H9 (cell line): ENCODE measurements at regions not wholly inside any gene's neighbourhood (a gene's known extent, or its start where the extent isn't known, plus 50 kb on each side); places are given as distances from the start of the nearest gene placed in this dataset.

Experiments used
- DNase-seq: peaks from one replicate; pipeline ENCODE4 v3.0.0-alpha.2; 2017
- H2AFZ ChIP-seq: one replicate; pipeline ENCODE4 v1.6.1; 2013; ENCODE audit warnings: mild to moderate bottlenecking, low read length, control low read depth, moderate library complexity
- H2AK5ac ChIP-seq: 2 replicates; pipeline ENCODE4 v1.6.1; 2013; ENCODE audit warnings: low read length, control low read depth, mixed read lengths; ENCODE audit not compliant: insufficient read length
- H2BK120ac ChIP-seq: one replicate; pipeline ENCODE4 v1.6.1; 2013; ENCODE audit warnings: low read depth, mild to moderate bottlenecking, low read length, control low read depth, inconsistent platforms; ENCODE audit not compliant: poor library complexity, severe bottlenecking
- H2BK12ac ChIP-seq: 2 replicates; pipeline ENCODE4 v1.6.1; 2013; ENCODE audit warnings: low read length, control low read depth, mixed read lengths, low read depth; ENCODE audit not compliant: insufficient read length
- H2BK15ac ChIP-seq: 2 replicates; pipeline ENCODE4 v1.6.1; 2013; ENCODE audit warnings: low read depth, low read length, control low read depth
- H2BK20ac ChIP-seq: one replicate; pipeline ENCODE4 v1.6.1; 2013; ENCODE audit warnings: low read depth, mild to moderate bottlenecking, low read length, control low read depth, inconsistent platforms; ENCODE audit not compliant: poor library complexity, severe bottlenecking
- H2BK5ac ChIP-seq: 2 replicates; pipeline ENCODE4 v1.6.1; 2013; ENCODE audit warnings: low read length, control low read depth, mixed read lengths; ENCODE audit not compliant: insufficient read length
- H3K14ac ChIP-seq: 2 replicates; pipeline ENCODE4 v1.6.1; 2013; ENCODE audit warnings: low read length, control low read depth; ENCODE audit not compliant: insufficient read depth
- H3K18ac ChIP-seq: 2 replicates; pipeline ENCODE4 v1.6.1; 2013; ENCODE audit warnings: low read depth, mild to moderate bottlenecking, mixed read lengths, low read length, control low read depth; ENCODE audit not compliant: insufficient read length
- H3K23ac ChIP-seq: 2 replicates; pipeline ENCODE4 v1.6.1; 2013; ENCODE audit warnings: low read length, control low read depth, mixed read lengths, low read depth; ENCODE audit not compliant: insufficient read length
- H3K23me2 ChIP-seq: 2 replicates; pipeline ENCODE4 v1.6.1; 2013; ENCODE audit warnings: low read depth, mild to moderate bottlenecking, mixed read lengths, low read length, control low read depth; ENCODE audit not compliant: insufficient read length, poor library complexity, severe bottlenecking
- H3K27ac ChIP-seq: 2 replicates; pipeline ENCODE4 v1.5.1; 2013; ENCODE audit warnings: low read length, control low read depth, mixed read lengths, low read depth; ENCODE audit not compliant: insufficient read length
- H3K27me3 ChIP-seq: 2 replicates; pipeline ENCODE4 v1.6.1; 2013; ENCODE audit warnings: low read length, control low read depth, inconsistent platforms; ENCODE audit not compliant: insufficient read depth
- H3K4ac ChIP-seq: 2 replicates; pipeline ENCODE4 v1.6.1; 2013; ENCODE audit warnings: low read depth, mild to moderate bottlenecking, control low read depth, inconsistent platforms, low read length, moderate library complexity
- H3K4me1 ChIP-seq: 2 replicates; pipeline ENCODE4 v1.6.1; 2013; ENCODE audit warnings: low read length, control low read depth, inconsistent platforms; ENCODE audit not compliant: insufficient read depth
- H3K4me2 ChIP-seq: 2 replicates; pipeline ENCODE4 v1.6.1; 2013; ENCODE audit warnings: low read length, control low read depth, mixed read lengths; ENCODE audit not compliant: insufficient read length, insufficient read depth
- H3K56ac ChIP-seq: 2 replicates; pipeline ENCODE4 v1.6.1; 2013; ENCODE audit warnings: low read depth, mild to moderate bottlenecking, mixed read lengths, low read length, control low read depth; ENCODE audit not compliant: insufficient read length
- H3K79me1 ChIP-seq: 2 replicates; pipeline ENCODE4 v1.6.1; 2013; ENCODE audit warnings: low read depth, mild to moderate bottlenecking, moderate library complexity, low read length, control low read depth, inconsistent platforms; ENCODE audit not compliant: insufficient read depth, poor library complexity, severe bottlenecking
- H3K79me2 ChIP-seq: 2 replicates; pipeline ENCODE4 v1.6.1; 2013; ENCODE audit warnings: low read length, control low read depth, inconsistent platforms; ENCODE audit not compliant: insufficient read depth
- H3K9ac ChIP-seq: 2 replicates; pipeline ENCODE4 v1.6.1; 2013; ENCODE audit warnings: low read length, control low read depth, mixed read lengths; ENCODE audit not compliant: insufficient read length; ENCODE audit errors: extremely low read depth
- H3K9me3 ChIP-seq: one replicate; pipeline ENCODE4 v1.6.1; 2013; ENCODE audit warnings: low read depth, low read length, inconsistent platforms; ENCODE audit not compliant: control insufficient read depth
- H3T11ph ChIP-seq: one replicate; pipeline ENCODE4 v1.6.1; 2013; ENCODE audit warnings: mild to moderate bottlenecking, low read length, control low read depth, inconsistent platforms
- H4K20me1 ChIP-seq: one replicate; pipeline ENCODE4 v1.6.1; 2013; ENCODE audit not compliant: control insufficient read depth, insufficient read length, insufficient read depth
- H4K5ac ChIP-seq: 2 replicates; pipeline ENCODE4 v1.6.1; 2013; ENCODE audit warnings: low read depth, mild to moderate bottlenecking, mixed read lengths, low read length, control low read depth; ENCODE audit not compliant: insufficient read length
- H4K8ac ChIP-seq: replicated peaks from 2 replicates; pipeline ENCODE4 v1.6.1; 2013; ENCODE audit warnings: low read length, control low read depth, mixed read lengths, low read depth; ENCODE audit not compliant: insufficient read length
- H4K91ac ChIP-seq: 2 replicates; pipeline ENCODE4 v1.6.1; 2013; ENCODE audit warnings: low read depth, mild to moderate bottlenecking, moderate library complexity, mixed read lengths, low read length, control low read depth; ENCODE audit not compliant: insufficient read length
- H3K27ac Mint-ChIP-seq, 3 experiments: 2 replicates in 2 of 3; 3 replicates in 1 of 3; pipeline ENCODE4 v1.8.0; 2020 to 2021; ENCODE audit warnings: mixed read lengths in 3 of 3, mild to moderate bottlenecking in 1 of 3, moderate library complexity in 1 of 3
- H3K27me3 Mint-ChIP-seq: 2 replicates; pipeline ENCODE4 v1.8.0; 2021; ENCODE audit warnings: low read depth, mild to moderate bottlenecking, moderate library complexity, mixed read lengths
- H3K36me3 Mint-ChIP-seq, 3 experiments: 2 replicates in 2 of 3; 3 replicates in 1 of 3; pipeline ENCODE4 v1.8.0; 2020 to 2021; ENCODE audit warnings: low read depth in 3 of 3, mixed read lengths in 3 of 3; ENCODE audit not compliant: insufficient read depth in 1 of 3
- H3K4me1 Mint-ChIP-seq, 2 experiments: 2 replicates each; pipeline ENCODE4 v1.8.0; 2020; ENCODE audit warnings: mixed read lengths in 2 of 2
- H3K4me3 Mint-ChIP-seq, 2 experiments: 2 replicates in 1 of 2; 3 replicates in 1 of 2; pipeline ENCODE4 v1.8.0; 2020 to 2021; ENCODE audit warnings: mild to moderate bottlenecking in 2 of 2, mixed read lengths in 2 of 2, moderate library complexity in 1 of 2
- H3K9me3 Mint-ChIP-seq, 2 experiments: 2 replicates in 1 of 2; 3 replicates in 1 of 2; pipeline ENCODE4 v1.8.0; 2020; ENCODE audit warnings: mild to moderate bottlenecking in 2 of 2, mixed read lengths in 2 of 2, moderate library complexity in 1 of 2
- WGBS: extraction: QIAGEN DNeasy Blood & Tissue Kit; methylation state at CpG from one replicate; pipeline ENCODE4 v1.1.7; 2013; ENCODE audit warnings: missing lambda C conversion rate, low lambda C conversion rate, mixed read lengths; ENCODE audit not compliant: insufficient read length; ENCODE audit errors: extremely low coverage; 5-methylcytosine and 5-hydroxymethylcytosine counted together
- TF ChIP-seq, protein P1 (sequence below): fragments of 200-600 bp; sonication (generic); conservative IDR thresholded peaks from 3 replicates; pipeline ENCODE4 v1.8.0; 2021; ENCODE audit warnings: antibody characterized with exemption, mild to moderate bottlenecking

DNA sequence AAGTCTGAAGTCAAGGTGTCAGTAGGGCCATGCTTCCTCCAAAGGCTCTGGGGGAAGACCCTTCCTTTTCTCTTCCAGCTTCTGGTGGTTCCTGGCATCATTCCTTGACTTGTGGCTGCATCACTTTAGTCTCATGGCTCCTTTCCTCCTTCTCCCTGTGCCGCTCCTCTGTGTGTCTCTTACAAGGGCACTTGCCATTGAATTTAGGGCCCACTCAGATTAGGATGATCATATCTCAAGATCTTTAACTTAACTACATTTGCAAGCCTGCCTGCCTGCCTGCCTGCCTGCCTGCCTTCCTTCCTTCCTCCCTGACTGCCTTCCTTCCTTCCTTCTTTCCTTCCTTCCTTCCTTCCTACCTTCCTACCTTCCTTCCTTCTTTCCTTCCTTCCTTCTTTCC lies 89.7 kb upstream of the MPHOSPH6 start:
- Histone ChIP-seq H3K4ac (no peak overlapping the region), H4K91ac (no peak overlapping the region), H2BK20ac (no peak overlapping the region), H3K23me2 (no peaks in the 10 kb centered on the region), H2AFZ (no peak overlapping the region), H3K4me1 (no peaks in the 10 kb centered on the region), H4K20me1 (no peaks in the 10 kb centered on the region), H3K14ac (no peak overlapping the region), H3K27me3 (no peaks in the 10 kb centered on the region), H3K9ac (no peak overlapping the region), H3K79me2 (no peaks in the 10 kb centered on the region), H2BK5ac (no peak overlapping the region), H3K18ac (no peak overlapping the region), H2AK5ac (no peak overlapping the region), H3K79me1 (no peaks in the 10 kb centered on the region), H3K27ac (no peak overlapping the region), H4K5ac (no peak overlapping the region), H2BK12ac (no peak overlapping the region), H2BK120ac (no peak overlapping the region), H3T11ph (no peak overlapping the region), H3K4me2 (no peak overlapping the region), H3K56ac (no peak overlapping the region), H3K23ac (no peak overlapping the region), H4K8ac (no peak overlapping the region), H3K9me3 (no peaks in the 10 kb centered on the region), H2BK15ac (no peak overlapping the region)
- Mint-ChIP-seq H3K27ac (no peak overlapping the region), H3K27me3 (peaks cover 17% of the 10 kb centered on the region), H3K4me1 (peaks cover 0 to 5% of the 10 kb centered on the region in 2 experiments; a peak in 3 of 4 replicates), H3K36me3 (no peaks in the 10 kb centered on the region), H3K9me3 (no peaks in the 10 kb centered on the region), H3K4me3 (no peak overlapping the region)
- DNase-seq, result no peak
- no CpG with 5 or more reads among the region's 1 CpG for WGBS
- TF ChIP-seq, protein P1, sequence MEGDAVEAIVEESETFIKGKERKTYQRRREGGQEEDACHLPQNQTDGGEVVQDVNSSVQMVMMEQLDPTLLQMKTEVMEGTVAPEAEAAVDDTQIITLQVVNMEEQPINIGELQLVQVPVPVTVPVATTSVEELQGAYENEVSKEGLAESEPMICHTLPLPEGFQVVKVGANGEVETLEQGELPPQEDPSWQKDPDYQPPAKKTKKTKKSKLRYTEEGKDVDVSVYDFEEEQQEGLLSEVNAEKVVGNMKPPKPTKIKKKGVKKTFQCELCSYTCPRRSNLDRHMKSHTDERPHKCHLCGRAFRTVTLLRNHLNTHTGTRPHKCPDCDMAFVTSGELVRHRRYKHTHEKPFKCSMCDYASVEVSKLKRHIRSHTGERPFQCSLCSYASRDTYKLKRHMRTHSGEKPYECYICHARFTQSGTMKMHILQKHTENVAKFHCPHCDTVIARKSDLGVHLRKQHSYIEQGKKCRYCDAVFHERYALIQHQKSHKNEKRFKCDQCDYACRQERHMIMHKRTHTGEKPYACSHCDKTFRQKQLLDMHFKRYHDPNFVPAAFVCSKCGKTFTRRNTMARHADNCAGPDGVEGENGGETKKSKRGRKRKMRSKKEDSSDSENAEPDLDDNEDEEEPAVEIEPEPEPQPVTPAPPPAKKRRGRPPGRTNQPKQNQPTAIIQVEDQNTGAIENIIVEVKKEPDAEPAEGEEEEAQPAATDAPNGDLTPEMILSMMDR, result no peak
